IMR-90 (cell line): ENCODE measurements at regions not wholly inside any gene's neighbourhood (a gene's known extent, or its start where the extent isn't known, plus 50 kb on each side); places are given as distances from the start of the nearest gene placed in this dataset.

Source experiments
- ATAC-seq: fragments of 200-7000 bp; cut with Tn5 transposase; 2 replicates; pipeline ENCODE4 v1.9.1; 2020; ENCODE audit warnings: low read depth, mild to moderate bottlenecking, moderate library complexity
- BruUV-seq: library from RNA; stranded (reverse); fragments of 400-500 nt; replicated peaks from 2 replicates; lab custom pipeline; 2021; lab: Mats Ljungman, UMichigan
- CTCF ChIA-PET: fragments of 300-600 bp; formaldehyde crosslinking; extraction: SDS; loops from one replicate; lab custom pipeline; 2021; ENCODE audit warnings: antibody characterized with exemption; lab: Yijun Ruan, JAX
- POLR2A ChIA-PET: fragments of 300-600 bp; sonication (Branson Sonifier 250); formaldehyde crosslinking; loops from one replicate; lab custom pipeline; 2022; ENCODE audit warnings: antibody characterized with exemption; ENCODE audit not compliant: unreplicated experiment; lab: Charles Lee
- DNase-seq: peaks from one replicate; pipeline ENCODE4 v3.0.0; 2013
- H2AFZ ChIP-seq: replicated peaks from 2 replicates; pipeline ENCODE3; 2013; ENCODE audit warnings: low read length, mild to moderate bottlenecking; ENCODE audit not compliant: poor library complexity
- H2AK5ac ChIP-seq: 2 replicates; pipeline ENCODE4 v1.6.1; 2013; ENCODE audit warnings: low read depth, low read length, inconsistent platforms
- H2AK9ac ChIP-seq: replicated peaks from 2 replicates; pipeline ENCODE3; 2013; ENCODE audit warnings: mild to moderate bottlenecking, low read depth, low read length, moderate library complexity; ENCODE audit not compliant: poor library complexity
- H2BK120ac ChIP-seq: 2 replicates; pipeline ENCODE4 v1.6.1; 2013; ENCODE audit warnings: low read depth, low read length, inconsistent platforms
- H2BK15ac ChIP-seq: 3 replicates; pipeline ENCODE4 v1.6.1; 2013; ENCODE audit warnings: low read depth, low read length, inconsistent platforms
- H2BK20ac ChIP-seq: 2 replicates; pipeline ENCODE4 v1.6.1; 2013; ENCODE audit warnings: low read depth, mild to moderate bottlenecking, inconsistent platforms, low read length, moderate library complexity
- H2BK5ac ChIP-seq: 2 replicates; pipeline ENCODE4 v1.6.1; 2013; ENCODE audit warnings: mild to moderate bottlenecking, low read depth, low read length, inconsistent platforms; ENCODE audit not compliant: poor library complexity, severe bottlenecking
- H3K14ac ChIP-seq: replicated peaks from 2 replicates; pipeline ENCODE4 v1.6.1; 2013; ENCODE audit warnings: low read depth, low read length, inconsistent platforms
- H3K18ac ChIP-seq: 2 replicates; pipeline ENCODE4 v1.6.1; 2013; ENCODE audit warnings: low read depth, low read length, control low read depth
- H3K23ac ChIP-seq: 2 replicates; pipeline ENCODE4 v1.6.1; 2013; ENCODE audit warnings: low read depth, low read length, inconsistent platforms
- H3K27ac ChIP-seq: 2 replicates; pipeline ENCODE4 v1.5.1; 2013; ENCODE audit warnings: mild to moderate bottlenecking, control low read depth, low read length; ENCODE audit not compliant: insufficient read depth
- H3K27me3 ChIP-seq: 2 replicates; pipeline ENCODE4 v1.6.1; 2013; ENCODE audit warnings: low read length; ENCODE audit not compliant: control insufficient read depth, insufficient read depth
- H3K36me3 ChIP-seq: 2 replicates; pipeline ENCODE4 v1.6.1; 2013; ENCODE audit warnings: low read length, mixed read lengths; ENCODE audit not compliant: control insufficient read depth, insufficient read depth
- H3K4ac ChIP-seq: 2 replicates; pipeline ENCODE4 v1.6.1; 2013; ENCODE audit warnings: low read depth, low read length, inconsistent platforms
- H3K4me1 ChIP-seq: 2 replicates; pipeline ENCODE4 v1.6.1; 2013; ENCODE audit warnings: low read length, mixed read lengths; ENCODE audit not compliant: control insufficient read depth, insufficient read depth
- H3K4me2 ChIP-seq: 2 replicates; pipeline ENCODE4 v1.6.1; 2013; ENCODE audit warnings: low read depth, mild to moderate bottlenecking, control low read depth, low read length, moderate library complexity
- H3K4me3 ChIP-seq: 2 replicates; pipeline ENCODE4 v1.5.1; 2013; ENCODE audit warnings: low read depth, mild to moderate bottlenecking, control low read depth, low read length, moderate library complexity; ENCODE audit not compliant: insufficient read depth
- H3K56ac ChIP-seq: 2 replicates; pipeline ENCODE4 v1.6.1; 2013; ENCODE audit warnings: low read length, inconsistent platforms; ENCODE audit not compliant: insufficient read depth; ENCODE audit errors: extremely low read depth
- H3K79me1 ChIP-seq, 2 experiments: 2 replicates each; pipeline ENCODE4 v1.6.1; 2013; ENCODE audit warnings: low read length in 2 of 2, inconsistent platforms in 1 of 2, low read depth in 1 of 2
- H3K9ac ChIP-seq: 2 replicates; pipeline ENCODE4 v1.6.1; 2013; ENCODE audit warnings: low read depth, low read length, control low read depth
- H3K9me1 ChIP-seq: 2 replicates; pipeline ENCODE4 v1.6.1; 2013; ENCODE audit warnings: low read length, inconsistent platforms; ENCODE audit not compliant: insufficient read depth
- H3K9me3 ChIP-seq: 2 replicates; pipeline ENCODE4 v1.6.1; 2013; ENCODE audit warnings: low read length; ENCODE audit not compliant: control insufficient read depth, insufficient read depth
- H4K20me1 ChIP-seq: 2 replicates; pipeline ENCODE4 v1.6.1; 2013; ENCODE audit warnings: low read length, inconsistent platforms; ENCODE audit not compliant: insufficient read depth
- H4K5ac ChIP-seq: 2 replicates; pipeline ENCODE4 v1.6.1; 2013; ENCODE audit warnings: mild to moderate bottlenecking, low read depth, low read length, control low read depth
- H4K8ac ChIP-seq, 2 experiments: 2 replicates each; pipeline ENCODE4 v1.6.1; 2013; ENCODE audit warnings: low read depth in 2 of 2, low read length in 2 of 2, control low read depth in 1 of 2, inconsistent platforms in 1 of 2
- H4K91ac ChIP-seq: 2 replicates; pipeline ENCODE4 v1.6.1; 2013; ENCODE audit warnings: low read depth, low read length, inconsistent platforms; ENCODE audit not compliant: insufficient read depth
- BHLHE40 ChIP-seq: fragments of 150-350 bp; IDR thresholded peaks from 2 replicates; pipeline ENCODE4 v1.6.1; 2016; ENCODE audit warnings: mild to moderate bottlenecking, low read depth, low read length
- CEBPB ChIP-seq: IDR thresholded peaks from 2 replicates; pipeline ENCODE4 v1.6.1; 2012; ENCODE audit warnings: low read depth, low read length, improper control_type of control experiment
- CHD1 ChIP-seq: IDR thresholded peaks from 2 replicates; pipeline ENCODE4 v1.6.1; 2012; ENCODE audit warnings: low read depth, low read length, improper control_type of control experiment
- CTCF ChIP-seq: conservative IDR thresholded peaks from 2 replicates; pipeline ENCODE4 v1.5.1; 2012; ENCODE audit warnings: mild to moderate bottlenecking, low read depth, low read length, improper control_type of control experiment
- FOS ChIP-seq: fragments of 150-350 bp; IDR thresholded peaks from 2 replicates; pipeline ENCODE4 v1.6.1; 2016; ENCODE audit warnings: low read depth, low read length
- MAFK ChIP-seq: IDR thresholded peaks from 2 replicates; pipeline ENCODE4 v1.6.1; 2012; ENCODE audit warnings: low read depth, low read length, improper control_type of control experiment
- MAZ ChIP-seq: IDR thresholded peaks from 2 replicates; pipeline ENCODE4 v1.6.1; 2012; ENCODE audit warnings: low read depth, mild to moderate bottlenecking, low read length, improper control_type of control experiment, moderate library complexity, borderline replicate concordance
- MXI1 ChIP-seq: IDR thresholded peaks from 2 replicates; pipeline ENCODE4 v1.6.1; 2012; ENCODE audit warnings: low read depth, mild to moderate bottlenecking, low read length, moderate library complexity, borderline replicate concordance
- NFE2L2 ChIP-seq: fragments of 150-350 bp; IDR thresholded peaks from 2 replicates; pipeline ENCODE4 v1.6.1; 2016; ENCODE audit warnings: low read depth, mild to moderate bottlenecking, low read length
- POLR2A ChIP-seq: IDR thresholded peaks from 2 replicates; pipeline ENCODE4 v1.6.1; 2012; ENCODE audit warnings: mild to moderate bottlenecking, low read depth, low read length
- RAD21 ChIP-seq: IDR thresholded peaks from 2 replicates; pipeline ENCODE4 v1.6.1; 2012; ENCODE audit warnings: low read length, improper control_type of control experiment
- RCOR1 ChIP-seq: IDR thresholded peaks from 2 replicates; pipeline ENCODE4 v1.6.1; 2012; ENCODE audit warnings: mild to moderate bottlenecking, low read length, improper control_type of control experiment; ENCODE audit not compliant: insufficient replicate concordance
- RFX5 ChIP-seq: IDR thresholded peaks from 2 replicates; pipeline ENCODE4 v1.8.0; 2012; ENCODE audit warnings: low read depth, mild to moderate bottlenecking, low read length, moderate library complexity
- SMC3 ChIP-seq: fragments of 150-350 bp; IDR thresholded peaks from 2 replicates; pipeline ENCODE4 v1.6.1; 2016; ENCODE audit warnings: low read depth, mild to moderate bottlenecking, antibody characterized with exemption, low read length, moderate library complexity
- USF2 ChIP-seq: fragments of 150-350 bp; IDR thresholded peaks from 2 replicates; pipeline ENCODE4 v1.6.1; 2017; ENCODE audit warnings: mild to moderate bottlenecking, antibody characterized with exemption, low read length, low read depth
- WGBS, 2 experiments: methylation state at CpG; one replicate each; pipeline versions ENCODE4 v1.1.5 to v1.1.7; 2013; ENCODE audit warnings: missing lambda C conversion rate in 2 of 2; ENCODE audit not compliant: insufficient read length in 1 of 2; ENCODE audit errors: extremely low coverage in 2 of 2; 5-methylcytosine and 5-hydroxymethylcytosine counted together
- dilution Hi-C: fragments of 300-500 bp; cut with HindIII; formaldehyde crosslinking; loops from one replicate; pipeline ENCODE4 v1.14.3; 2018; ENCODE audit warnings: low sequenced_read_pairs; ENCODE audit not compliant: unreplicated experiment
- in situ Hi-C: fragments of 300-500 bp; cut with MboI; formaldehyde crosslinking; loops from 3 replicates; pipeline ENCODE4 v1.14.3; 2019; ENCODE audit warnings: low sequenced_read_pairs, inconsistent platforms, mixed read lengths
- intact Hi-C: fragments of 100-400 bp; cut with micrococcal nuclease; formaldehyde crosslinking; loops from 2 replicates; pipeline ENCODE4 v1.10.0; 2022
- TF ChIP-seq, protein P1 (sequence below): fragments of 150-350 bp; IDR thresholded peaks from 2 replicates; pipeline ENCODE4 v1.6.1; 2016; ENCODE audit warnings: low read depth, mild to moderate bottlenecking, low read length, moderate library complexity, borderline replicate concordance

DNA sequence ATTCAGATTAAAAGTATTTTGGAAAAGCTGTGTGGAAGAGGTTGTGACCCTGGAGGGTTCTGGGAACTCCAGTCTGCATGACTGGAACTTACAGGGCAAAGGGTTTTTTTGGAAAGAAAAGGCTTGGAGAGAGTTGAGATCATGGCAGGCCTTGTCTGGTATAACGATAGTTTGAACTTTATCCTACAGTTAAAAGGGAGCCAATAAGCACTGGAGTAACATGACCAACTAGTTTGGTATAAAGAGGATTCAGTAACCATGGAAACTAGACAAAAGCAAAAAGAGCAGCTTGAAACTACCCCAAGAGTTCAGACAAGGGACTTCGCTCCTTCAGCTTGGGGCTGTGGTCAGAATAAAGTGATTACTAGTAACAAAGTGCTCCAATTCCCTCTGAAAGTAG, 151.2 kb upstream of the TMCO5A start:
- H4K20me1 ChIP-seq: no peaks in the 10 kb centered on the region
- WGBS, 2 experiments: no CpG with 5 or more reads among the region's 2 CpGs
- no peak overlapping the region for H3K56ac ChIP-seq
- H2BK20ac ChIP-seq: no peak overlapping the region
- no peaks in the 10 kb centered on the region for H3K27me3 ChIP-seq
- no TSS peak for BruUV-seq
- CTCF ChIA-PET: interaction anchor here (0.9 kb wide), 1 partner anchor 12 kb away, joined by 3 read pairs; no protein-coding TSS in a partner anchor
- no peak overlapping the region for H4K8ac ChIP-seq
- no peaks in the 10 kb centered on the region for H3K79me1 ChIP-seq
- no peak overlapping the region for H4K5ac ChIP-seq
- no peak overlapping the region for H2AFZ ChIP-seq
- POLR2A ChIA-PET: no interaction called here
- no peak overlapping the region for H2AK5ac ChIP-seq
- no peak overlapping the region for H2AK9ac ChIP-seq
- peaks cover 1% of the 10 kb centered on the region; the same call in 1 of the 2 replicates for H3K4me1 ChIP-seq
- TF ChIP-seq, protein P1, sequence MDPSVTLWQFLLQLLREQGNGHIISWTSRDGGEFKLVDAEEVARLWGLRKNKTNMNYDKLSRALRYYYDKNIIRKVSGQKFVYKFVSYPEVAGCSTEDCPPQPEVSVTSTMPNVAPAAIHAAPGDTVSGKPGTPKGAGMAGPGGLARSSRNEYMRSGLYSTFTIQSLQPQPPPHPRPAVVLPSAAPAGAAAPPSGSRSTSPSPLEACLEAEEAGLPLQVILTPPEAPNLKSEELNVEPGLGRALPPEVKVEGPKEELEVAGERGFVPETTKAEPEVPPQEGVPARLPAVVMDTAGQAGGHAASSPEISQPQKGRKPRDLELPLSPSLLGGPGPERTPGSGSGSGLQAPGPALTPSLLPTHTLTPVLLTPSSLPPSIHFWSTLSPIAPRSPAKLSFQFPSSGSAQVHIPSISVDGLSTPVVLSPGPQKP: no peak
- TF ChIP-seq POLR2A: no peak
- no peak for TF ChIP-seq USF2
- TF ChIP-seq MAFK: no peak
- TF ChIP-seq RFX5: no peak
- TF ChIP-seq FOS: no peak
- no peak for TF ChIP-seq MXI1
- no peak for TF ChIP-seq RAD21
- no peak for TF ChIP-seq SMC3
- TF ChIP-seq CTCF: no peak
- TF ChIP-seq RCOR1: no peak
- no peak for TF ChIP-seq NFE2L2
- TF ChIP-seq CEBPB: no peak
- TF ChIP-seq BHLHE40: no peak
- TF ChIP-seq CHD1: no peak
- TF ChIP-seq MAZ: no peak
- H3K14ac ChIP-seq: no peak overlapping the region
- dilution Hi-C loops: no loop called here
- H3K23ac ChIP-seq: no peak overlapping the region
- H3K4me2 ChIP-seq: no peak overlapping the region
- in situ Hi-C loops: no loop called here
- no peak overlapping the region for H3K9ac ChIP-seq
- H3K9me3 ChIP-seq: no peaks in the 10 kb centered on the region
- DNase-seq (no peak), ATAC-seq (no peak)
- no peak overlapping the region for H3K4me3 ChIP-seq
- H3K27ac ChIP-seq: no peak overlapping the region
- no peak overlapping the region for H4K91ac ChIP-seq
- no peaks in the 10 kb centered on the region for H3K36me3 ChIP-seq
- no peak overlapping the region for H3K4ac ChIP-seq
- intact Hi-C loops: loop anchor here (10.0 kb wide), 1 partner anchor 58 kb away; no protein-coding TSS in a partner anchor
- no peak overlapping the region for H2BK15ac ChIP-seq
- H3K18ac ChIP-seq: no peak overlapping the region
- no peak overlapping the region for H2BK120ac ChIP-seq
- 0 out of 2 replicates have a peak, but pooled peaks cover 4% of the 10 kb centered on the region for H3K9me1 ChIP-seq
- H2BK5ac ChIP-seq: no peak overlapping the region
